Stimulated activated naive CD4-positive, alpha-beta T cell (primary cell): ENCODE measurements at regions not wholly inside any gene's neighbourhood (a gene's known extent, or its start where the extent isn't known, plus 50 kb on each side); places are given as distances from the start of the nearest gene placed in this dataset.
"Not testable (repeated sequence)": the region's sequence is repeated elsewhere in the genome, so short reads cannot be mapped to it uniquely, and the experiment has no call there.

ENCODE experiments used
- DNase-seq, 6 experiments: peaks; one replicate each; lab custom pipeline; 2025; lab: John Stamatoyannopoulos, UW

DNA sequence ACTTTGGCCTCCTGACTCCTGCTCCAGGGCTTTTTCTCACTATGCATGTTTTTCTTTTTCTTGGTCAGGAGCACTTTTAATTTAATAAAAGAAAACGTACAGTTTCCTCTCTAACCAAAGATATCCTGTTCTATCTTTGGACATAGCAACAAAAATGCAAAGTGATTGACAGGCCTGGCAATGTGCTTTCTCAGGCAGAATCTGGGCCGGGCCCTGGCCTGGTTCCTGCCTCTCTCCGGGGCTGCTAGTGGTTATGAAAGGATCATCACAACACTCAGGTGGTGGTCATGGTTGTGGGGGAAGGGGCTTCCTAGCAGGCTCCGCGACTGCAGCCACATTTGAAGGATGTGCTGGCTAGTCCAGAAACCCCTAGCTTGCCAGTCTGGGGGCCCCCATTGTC is 85.8 kb upstream of the USP24 start:
- DNase-seq = no peak

DNA sequence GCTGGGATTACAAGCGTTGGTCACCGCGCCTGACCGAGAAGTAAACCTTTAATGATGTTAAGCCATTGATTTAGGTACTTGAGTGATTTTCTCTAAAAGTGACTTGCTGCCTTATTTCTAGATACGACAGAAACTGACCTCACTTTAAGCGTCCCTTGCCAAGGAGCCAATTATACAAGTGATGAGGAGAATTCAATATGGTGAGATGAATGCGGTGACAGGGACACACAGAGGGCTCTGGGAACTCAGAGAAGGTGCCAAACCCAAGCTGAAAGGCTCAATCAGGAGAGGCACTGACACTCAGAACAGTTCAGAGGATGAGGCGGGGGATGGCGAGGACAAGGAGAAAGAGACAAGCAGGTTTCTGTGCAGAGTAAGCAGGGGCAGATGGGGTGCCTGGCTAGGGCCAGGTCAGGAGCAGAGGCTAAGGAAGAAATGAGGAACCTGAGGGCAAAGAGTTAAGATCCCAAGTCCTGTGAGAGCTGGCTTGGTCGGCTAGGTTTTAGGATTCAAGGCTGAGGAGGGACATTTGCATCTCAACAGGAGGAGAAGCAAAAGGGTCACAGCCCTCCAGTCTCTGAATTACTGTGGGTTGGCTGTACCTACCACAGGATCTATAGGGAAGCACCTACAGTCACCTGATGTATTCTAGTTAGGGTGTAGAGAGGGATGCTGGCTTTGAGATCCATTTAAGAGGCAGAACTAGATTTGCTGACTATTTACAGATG is 83.2 kb upstream of the USP24 start:
- no peak for DNase-seq

DNA sequence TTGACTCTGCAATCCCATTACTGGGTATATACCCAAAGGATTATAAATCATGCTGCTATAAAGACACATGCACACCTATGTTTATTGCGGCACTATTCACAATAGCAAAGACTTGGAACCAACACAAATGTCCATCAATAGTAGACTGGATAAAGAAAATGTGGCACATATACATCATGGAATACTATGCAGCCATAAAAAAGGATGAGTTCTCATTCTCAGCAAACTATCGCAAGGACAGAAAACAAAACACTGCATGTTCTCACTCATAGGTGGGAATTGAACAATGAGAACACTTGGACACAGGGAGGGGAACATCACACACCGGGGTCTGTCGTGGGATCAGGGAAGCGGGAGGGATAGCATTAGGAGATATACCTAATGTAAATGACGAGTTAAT is 81.1 kb upstream of the USP24 start:
- DNase-seq = not testable (repeated sequence)

DNA sequence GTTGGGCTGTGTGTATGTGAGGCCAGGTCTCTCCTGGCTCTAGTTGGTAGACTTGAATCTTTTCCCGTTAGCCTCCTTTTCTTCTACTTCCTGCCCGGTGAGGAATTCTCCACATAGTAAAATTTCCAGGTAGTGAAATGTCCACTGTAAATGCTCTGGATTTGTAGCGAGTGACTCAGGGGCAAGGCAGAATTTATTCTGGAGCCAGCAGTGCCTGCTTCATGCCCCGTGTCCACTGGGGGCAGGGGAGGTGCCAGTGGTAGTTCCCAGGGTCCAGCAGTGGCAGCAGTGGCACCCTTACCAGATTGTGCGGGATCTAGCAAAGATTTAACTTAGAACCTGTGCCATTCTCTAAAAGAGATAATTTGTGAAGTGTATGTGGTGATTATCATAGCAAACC is 74.5 kb upstream of the USP24 start:
- DNase-seq = no peak

DNA sequence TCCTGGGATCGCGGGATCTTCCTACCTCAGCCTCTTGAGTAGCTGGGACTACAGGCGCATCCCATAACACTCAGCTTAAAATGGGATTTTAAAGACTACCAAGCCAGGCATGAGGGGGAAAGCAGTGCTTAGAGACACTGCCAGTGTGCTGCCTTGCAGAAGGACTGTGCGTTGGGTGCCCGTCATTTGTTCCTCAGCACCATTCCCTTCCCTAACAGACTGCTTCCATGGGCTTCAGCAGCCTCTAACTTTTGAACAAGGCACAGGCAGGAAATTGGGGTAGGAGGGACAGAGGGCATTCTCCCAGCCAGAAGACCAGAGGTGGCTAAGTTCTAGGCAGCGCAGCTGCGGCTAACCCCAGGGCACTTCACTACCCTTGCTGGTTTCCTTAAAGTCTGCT is 73.9 kb upstream of the USP24 start:
- DNase-seq = no peak

DNA sequence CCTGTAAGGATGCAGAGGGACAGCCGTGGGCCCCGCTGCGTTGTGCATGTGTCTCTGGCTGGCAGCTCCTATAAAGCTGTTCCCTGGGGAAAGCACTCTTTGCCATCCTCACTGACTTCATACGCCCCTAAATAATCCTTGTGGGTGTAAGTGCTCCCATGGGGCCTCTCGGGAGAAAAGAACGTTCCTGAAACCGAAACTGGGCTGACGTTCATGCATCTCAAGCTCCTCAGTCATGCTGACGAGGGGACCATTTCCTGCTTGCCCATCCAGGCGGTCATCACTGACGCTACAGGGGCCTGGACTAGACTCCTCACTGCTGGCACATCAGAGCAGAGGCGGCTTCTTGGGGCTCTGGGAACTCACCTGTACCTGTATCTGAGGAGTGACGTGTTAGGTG is 73.1 kb upstream of the USP24 start:
- DNase-seq = no peak

DNA sequence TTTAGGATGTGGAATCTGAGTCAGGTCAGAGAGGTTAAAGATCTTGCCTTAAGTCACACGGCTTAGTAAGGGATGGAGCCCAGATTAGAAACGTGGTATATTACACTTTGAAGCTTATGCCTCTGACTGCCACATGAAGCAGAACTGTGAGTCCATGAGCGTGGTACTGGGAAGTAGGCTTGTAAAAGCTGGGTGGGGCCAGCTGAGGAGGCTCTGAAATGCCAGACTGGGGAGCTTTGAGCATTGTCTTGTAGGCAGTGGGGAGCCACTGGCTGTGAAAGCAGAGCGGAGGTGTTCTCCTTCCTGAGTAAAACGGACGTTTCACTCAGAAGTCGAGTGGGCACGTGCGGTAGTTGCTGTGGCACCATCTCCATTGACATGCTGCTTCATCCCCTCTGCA is 72.6 kb upstream of the USP24 start:
- DNase-seq = no peak

DNA sequence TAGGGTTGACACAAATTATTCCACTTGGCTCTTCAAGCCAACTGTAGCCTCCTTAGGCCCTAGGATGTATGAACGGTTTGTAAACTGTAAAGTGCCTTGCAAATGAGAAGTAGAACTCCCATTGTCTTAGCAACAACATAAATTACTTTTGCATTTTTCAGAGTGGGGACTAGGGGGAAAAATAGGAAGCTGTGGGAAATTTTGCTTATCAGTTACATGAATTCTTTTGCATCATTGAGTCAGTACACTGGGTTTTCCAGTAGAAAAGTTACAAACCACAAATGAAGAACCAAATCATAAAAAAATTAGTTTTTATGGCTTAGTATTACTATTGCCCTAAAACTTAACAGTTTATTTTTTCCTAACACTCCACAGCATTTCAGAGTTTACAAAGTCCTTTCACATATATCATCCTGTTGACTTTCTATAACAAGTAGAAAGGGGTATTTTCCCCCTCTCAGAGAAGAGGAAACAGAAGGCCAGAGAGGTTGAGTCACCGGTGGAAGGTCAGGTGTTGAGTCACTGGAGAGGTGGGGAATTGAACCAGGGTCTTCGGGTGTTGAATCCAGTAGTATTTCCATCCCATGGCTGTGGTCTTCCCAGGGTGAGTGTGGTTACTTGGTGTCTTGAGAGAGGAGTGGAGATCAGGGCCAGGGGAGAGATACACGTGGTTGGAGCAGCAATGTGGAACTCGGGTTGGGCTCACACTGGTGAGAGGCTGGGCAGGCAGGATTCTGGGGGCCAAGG is 71.9 kb upstream of the USP24 start:
- DNase-seq = no peak

DNA sequence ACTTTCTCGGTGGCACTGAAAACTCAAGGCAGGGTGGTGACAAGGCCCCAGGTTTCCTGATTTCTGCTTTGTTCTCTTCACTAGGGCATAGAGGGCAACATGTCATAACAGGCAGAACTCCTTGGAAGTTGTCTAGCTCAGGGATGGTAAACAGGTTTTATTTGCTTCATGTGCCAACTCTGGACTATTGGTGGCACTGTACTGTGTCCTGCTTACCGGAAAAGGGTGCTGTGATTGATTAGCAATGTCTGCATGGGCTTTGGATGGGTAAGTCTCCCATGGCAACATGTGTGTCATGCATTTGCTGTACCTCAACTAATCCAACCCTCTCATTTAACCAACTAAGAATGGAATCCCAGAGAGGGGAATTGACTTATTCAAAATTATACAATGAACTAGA is 70.7 kb upstream of the USP24 start:
- no peak for DNase-seq

DNA sequence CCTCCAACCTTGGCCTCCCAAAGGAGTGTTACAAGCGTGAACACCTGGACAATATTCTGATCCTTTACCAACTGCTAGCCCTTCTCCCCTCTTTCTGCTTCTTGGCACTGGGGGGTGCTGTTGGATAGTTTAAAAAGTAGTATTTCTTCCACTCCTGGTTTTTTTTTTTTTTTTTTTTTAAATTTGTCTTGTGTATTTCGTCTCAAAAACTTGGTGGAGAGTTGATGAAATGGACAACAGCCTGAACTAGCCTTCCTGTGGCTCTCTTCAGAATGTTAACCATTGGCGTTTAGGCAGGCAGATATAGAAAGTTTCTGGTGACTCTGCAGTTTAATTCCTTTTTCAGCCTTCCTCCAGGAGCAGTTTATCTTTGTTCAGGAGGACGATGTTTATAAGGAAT is 69.7 kb upstream of the USP24 start:
- DNase-seq = peak in 1 of 6 experiments; percentile 1

DNA sequence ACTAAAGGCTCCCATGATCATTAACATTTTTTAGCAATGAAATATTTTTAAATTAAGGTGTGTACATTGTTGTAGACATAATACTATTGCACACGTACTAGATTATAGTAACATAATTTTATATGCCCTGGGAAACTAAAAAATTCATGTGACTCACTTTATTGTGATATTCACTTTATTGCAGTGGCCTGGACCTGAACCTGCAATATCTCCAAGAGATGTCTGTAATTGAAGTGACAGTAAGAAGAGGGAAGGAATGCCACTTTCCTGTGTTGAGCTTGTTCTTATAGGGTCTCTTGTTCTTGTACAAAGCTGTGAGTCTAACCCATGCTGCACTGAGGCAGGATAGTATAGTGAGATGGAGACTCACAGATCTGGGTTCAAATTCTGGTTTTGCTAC is 66.9 kb upstream of the USP24 start:
- no peak for DNase-seq

DNA sequence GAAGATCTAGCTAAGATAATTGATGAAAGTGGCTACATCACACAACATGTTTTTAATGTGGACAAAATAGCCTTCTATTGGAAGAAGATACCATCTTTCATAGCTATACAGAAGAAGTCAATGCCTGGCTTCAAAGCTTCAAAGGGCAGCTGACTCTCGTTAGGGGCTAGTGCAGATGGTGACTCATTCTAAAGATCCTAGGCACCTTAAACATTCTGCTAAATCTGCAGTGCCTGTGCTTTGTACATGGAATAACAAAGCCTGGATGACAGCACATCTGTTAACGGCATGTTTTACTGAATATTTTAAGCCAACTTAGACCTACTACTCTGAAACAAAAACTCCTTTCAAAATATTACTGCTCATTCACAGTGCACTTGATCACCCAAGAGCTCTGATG is 65.6 kb upstream of the USP24 start:
- DNase-seq = no peak

DNA sequence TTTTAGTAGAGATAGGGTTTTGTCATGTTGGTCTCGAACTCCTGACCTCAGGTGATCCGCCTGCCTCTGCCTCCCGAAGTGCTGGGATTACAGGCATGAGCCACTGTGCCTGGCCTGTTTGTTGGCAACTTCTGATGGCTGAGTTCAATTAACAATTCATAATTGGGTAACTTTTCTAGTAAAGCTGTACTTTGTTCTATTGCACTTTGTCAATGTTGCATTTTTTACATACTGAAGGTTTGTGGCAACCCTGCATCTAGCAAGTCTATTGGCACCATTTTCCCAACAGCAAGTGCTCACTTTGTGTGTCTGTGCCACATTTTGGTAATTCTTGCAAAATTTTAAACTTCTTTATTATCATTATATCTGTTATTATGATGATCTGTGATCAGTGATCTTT is 64.5 kb upstream of the USP24 start:
- DNase-seq = no peak

DNA sequence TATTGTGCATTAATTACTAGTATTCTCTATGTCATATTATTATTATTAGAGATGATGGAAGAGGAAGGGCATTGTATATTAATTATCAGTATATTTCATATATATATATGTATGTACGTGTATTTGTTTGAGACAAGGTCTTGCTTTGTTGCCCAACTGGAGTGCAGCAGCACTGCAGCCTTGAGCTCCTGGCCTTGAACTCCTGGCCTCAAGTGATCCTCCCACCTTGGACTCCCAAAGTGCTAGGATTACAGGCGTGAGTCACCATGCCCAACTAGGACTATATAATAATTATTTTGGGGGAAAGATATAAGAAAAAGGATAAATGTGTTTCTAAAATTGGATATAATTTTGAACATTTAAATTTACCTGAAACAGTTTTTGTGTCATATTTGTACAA is 63.2 kb upstream of the USP24 start:
- no peak for DNase-seq

DNA sequence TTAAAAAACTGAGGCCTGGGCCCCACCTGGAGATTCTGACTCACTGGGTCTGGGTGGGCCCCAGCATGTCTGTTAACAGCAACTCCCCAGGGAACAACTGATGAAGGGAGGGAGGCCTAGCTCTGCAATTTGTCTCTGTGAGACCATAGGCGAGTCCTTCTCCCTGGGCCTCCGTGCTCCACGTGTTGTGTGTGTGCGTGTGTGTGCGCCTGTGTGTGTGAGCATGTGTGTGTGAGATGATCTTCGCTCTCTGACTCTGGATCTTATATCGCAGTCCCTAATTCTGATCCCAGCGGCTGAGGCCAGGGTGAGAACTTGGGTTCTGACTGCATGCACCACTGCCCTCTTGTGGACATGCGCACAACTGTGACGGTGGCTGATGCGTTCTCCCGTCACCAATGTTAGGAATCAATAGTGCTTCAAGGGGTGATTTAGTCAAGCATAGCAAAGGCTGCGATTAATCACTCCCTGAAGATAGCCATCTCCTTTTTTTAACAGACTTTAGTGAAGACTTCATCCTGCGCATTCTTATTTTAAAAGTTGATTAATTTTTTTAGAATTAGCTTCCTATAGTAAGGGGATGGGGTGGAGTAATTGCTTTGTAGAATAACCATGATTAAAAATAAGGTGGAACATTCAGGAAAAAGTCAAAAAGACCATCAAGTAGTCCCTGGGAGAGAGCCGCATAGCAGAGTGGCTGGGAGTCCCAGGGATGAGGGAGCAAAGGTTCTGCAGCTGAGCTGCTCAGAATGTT is 62.4 kb upstream of the USP24 start:
- DNase-seq = peak; percentile 22 to 78 (median 62)

DNA sequence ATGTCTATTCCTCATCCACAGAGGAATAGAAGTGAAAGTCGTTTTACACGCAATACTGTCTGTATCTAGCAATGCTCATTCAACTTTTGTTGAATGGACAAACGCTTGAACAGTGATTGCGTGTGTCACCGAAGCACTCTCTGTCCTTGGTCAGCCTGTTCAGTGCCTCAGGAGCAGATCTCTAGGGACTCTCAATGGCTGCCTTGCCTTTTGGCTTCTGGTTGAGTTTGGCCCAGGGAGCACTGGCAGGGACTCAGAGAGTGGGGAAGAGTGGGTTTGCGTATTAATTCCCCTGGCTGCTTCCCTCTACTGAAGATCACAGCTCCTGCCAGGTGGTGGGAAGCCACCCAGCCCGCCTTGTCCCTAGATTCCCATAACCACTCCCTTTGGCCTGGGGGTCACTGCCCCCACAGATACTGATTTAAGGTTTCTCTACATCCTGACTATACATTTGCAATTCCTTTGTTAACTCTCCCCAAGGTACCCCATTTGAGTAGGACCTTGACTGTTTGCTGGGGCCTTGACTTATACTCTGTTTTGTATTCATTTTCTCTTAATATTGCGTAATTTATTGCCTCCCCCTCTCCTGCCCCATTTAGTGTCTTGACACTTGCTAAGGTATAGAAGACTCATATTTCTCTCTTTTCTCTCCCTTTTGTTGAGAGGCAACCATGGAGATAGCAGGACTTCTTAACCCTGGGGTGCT is 61.7 kb upstream of the USP24 start:
- peak in 1 of 6 experiments; percentile 1 for DNase-seq

DNA sequence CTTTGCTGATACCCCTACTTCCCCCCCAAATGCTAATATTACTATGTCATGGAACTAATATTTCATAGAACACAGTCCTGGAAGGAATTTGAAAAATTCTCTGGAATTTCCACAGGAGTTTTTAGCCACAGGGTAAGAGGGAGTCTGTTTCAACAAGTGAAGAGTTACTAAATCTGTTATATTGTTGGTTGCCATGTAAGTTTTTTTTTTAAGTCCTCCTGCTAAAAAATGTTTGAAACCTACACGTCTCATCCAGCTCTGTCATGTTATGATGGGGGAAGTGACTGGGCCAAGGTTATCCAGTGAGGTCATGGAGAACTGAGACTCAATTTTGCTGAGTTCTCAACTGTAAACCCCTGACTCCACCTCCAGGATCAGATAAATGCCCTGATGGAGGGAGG is 60.8 kb upstream of the USP24 start:
- DNase-seq = no peak

DNA sequence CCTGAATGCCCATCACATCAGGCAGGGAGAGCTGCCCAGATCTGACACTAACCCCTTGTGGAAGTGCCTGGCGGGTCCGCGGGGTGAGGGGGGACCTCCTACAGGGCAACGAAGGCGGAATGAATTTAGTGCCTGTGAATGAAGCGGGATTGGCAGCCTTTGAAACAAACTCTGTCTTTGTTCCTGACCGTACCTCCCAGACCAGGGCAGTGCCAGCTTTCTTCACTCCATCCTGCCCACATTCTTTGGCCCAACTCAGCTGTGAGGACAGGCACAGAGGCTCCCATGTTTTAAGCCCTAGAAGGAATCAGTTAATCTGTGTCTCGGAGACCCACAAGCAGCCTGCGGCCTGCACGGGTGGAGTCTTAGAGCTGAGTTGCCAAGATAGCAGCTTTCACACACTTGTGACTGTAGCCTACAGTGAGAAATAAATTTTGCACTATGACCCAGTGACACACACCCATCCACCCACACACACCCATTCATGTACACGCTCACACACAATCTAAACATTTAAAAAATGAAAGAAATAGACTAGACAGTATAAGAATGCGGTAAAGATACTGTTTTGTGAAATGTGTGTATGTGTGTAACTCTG is 60.1 kb upstream of the USP24 start:
- no peak for DNase-seq

DNA sequence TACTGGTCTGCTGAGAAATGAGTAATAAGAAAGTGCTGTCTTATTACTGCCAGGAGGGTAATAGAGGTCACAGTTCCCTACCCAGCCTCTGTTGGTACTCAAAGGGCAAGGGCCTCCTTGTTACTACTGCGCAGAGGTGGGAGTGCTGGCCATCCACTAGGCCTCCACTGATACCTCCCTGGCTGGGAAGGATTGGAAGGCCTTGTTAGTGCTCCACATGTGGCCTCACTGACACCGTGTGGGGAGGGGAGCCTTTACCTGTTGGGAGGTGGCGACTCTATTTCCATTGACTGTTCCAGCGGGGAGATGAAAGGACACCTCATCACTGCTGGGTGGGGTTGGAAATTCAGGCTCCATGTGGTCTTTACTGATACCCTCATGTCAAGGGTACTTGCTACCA is 57.8 kb upstream of the USP24 start:
- no peak for DNase-seq
